HFFc6 (cell line): ENCODE measurements at regions not wholly inside any gene's neighbourhood (a gene's known extent, or its start where the extent isn't known, plus 50 kb on each side); places are given as distances from the start of the nearest gene placed in this dataset.
"Not testable (repeated sequence)": the region's sequence is repeated elsewhere in the genome, so short reads cannot be mapped to it uniquely, and the experiment has no call there.

Source experiments
- DNase-seq: peaks from one replicate; pipeline ENCODE4 v3.0.0-alpha.2; 2018
- H3K27ac Mint-ChIP-seq: 2 replicates; pipeline ENCODE4 v1.8.0; 2020; ENCODE audit warnings: mild to moderate bottlenecking, mixed read lengths
- H3K27me3 Mint-ChIP-seq: 2 replicates; pipeline ENCODE4 v1.8.0; 2021; ENCODE audit warnings: mild to moderate bottlenecking, moderate library complexity, mixed read lengths; ENCODE audit not compliant: insufficient read depth
- H3K36me3 Mint-ChIP-seq: 2 replicates; pipeline ENCODE4 v1.8.0; 2021; ENCODE audit warnings: low read depth, mixed read lengths
- H3K4me1 Mint-ChIP-seq: 2 replicates; pipeline ENCODE4 v1.8.0; 2020; ENCODE audit warnings: low read depth, mixed read lengths
- H3K4me3 Mint-ChIP-seq: 2 replicates; pipeline ENCODE4 v1.8.0; 2020; ENCODE audit warnings: mild to moderate bottlenecking, moderate library complexity, mixed read lengths
- H3K9me3 Mint-ChIP-seq: 2 replicates; pipeline ENCODE4 v1.8.0; 2020; ENCODE audit warnings: mild to moderate bottlenecking, mixed read lengths
- TF ChIP-seq, protein P1 (sequence below): fragments of 200-600 bp; sonication (generic); IDR thresholded peaks from 2 replicates; pipeline ENCODE4 v1.5.0; 2021; ENCODE audit warnings: antibody characterized with exemption, mild to moderate bottlenecking

- Mint-ChIP-seq H3K9me3 (no peaks in the 10 kb centered on the region), H3K4me1 (peaks cover 41% of the 10 kb centered on the region), H3K4me3 (no peak overlapping the region), H3K36me3 (peaks cover 6% of the 10 kb centered on the region; the same call in 1 of the 2 replicates), H3K27me3 (no peaks in the 10 kb centered on the region), H3K27ac (no peak overlapping the region)
- TF ChIP-seq, protein P1, sequence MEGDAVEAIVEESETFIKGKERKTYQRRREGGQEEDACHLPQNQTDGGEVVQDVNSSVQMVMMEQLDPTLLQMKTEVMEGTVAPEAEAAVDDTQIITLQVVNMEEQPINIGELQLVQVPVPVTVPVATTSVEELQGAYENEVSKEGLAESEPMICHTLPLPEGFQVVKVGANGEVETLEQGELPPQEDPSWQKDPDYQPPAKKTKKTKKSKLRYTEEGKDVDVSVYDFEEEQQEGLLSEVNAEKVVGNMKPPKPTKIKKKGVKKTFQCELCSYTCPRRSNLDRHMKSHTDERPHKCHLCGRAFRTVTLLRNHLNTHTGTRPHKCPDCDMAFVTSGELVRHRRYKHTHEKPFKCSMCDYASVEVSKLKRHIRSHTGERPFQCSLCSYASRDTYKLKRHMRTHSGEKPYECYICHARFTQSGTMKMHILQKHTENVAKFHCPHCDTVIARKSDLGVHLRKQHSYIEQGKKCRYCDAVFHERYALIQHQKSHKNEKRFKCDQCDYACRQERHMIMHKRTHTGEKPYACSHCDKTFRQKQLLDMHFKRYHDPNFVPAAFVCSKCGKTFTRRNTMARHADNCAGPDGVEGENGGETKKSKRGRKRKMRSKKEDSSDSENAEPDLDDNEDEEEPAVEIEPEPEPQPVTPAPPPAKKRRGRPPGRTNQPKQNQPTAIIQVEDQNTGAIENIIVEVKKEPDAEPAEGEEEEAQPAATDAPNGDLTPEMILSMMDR = no peak
- peak; percentile 21 for DNase-seq
These were observed 561.8 kb upstream of the ADAMTS5 start for GRCh38 chr21:27528697-27529096.

DNA sequence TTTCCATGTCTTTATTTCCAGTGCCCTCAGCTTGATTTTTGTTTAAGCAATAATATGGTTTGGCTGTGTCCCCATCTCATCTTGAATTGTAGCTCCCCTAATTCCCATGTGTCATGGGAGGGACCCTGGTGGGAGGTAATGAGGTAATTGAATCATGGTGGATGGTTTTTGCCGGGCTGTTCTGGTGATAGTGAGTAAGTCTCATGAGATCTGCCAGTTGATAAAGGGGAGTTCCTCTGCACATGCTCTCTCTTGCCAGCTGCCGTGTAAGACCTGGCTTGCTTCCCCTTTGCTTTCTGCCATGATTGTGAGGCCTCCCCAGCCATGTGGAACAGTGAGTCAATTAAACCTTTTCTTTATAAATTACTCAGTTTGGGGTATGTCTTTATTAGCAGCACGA, 559.6 kb upstream of the ADAMTS5 start:
- Mint-ChIP-seq H3K9me3 (peaks cover 5% of the 10 kb centered on the region), H3K27me3 (no peaks in the 10 kb centered on the region), H3K4me1 (peaks cover 24% of the 10 kb centered on the region), H3K4me3 (no peak overlapping the region), H3K27ac (no peak overlapping the region), H3K36me3 (peaks cover 14% of the 10 kb centered on the region; the same call in 1 of the 2 replicates)
- DNase-seq = no peak
- TF ChIP-seq, protein P1 = no peak

DNA sequence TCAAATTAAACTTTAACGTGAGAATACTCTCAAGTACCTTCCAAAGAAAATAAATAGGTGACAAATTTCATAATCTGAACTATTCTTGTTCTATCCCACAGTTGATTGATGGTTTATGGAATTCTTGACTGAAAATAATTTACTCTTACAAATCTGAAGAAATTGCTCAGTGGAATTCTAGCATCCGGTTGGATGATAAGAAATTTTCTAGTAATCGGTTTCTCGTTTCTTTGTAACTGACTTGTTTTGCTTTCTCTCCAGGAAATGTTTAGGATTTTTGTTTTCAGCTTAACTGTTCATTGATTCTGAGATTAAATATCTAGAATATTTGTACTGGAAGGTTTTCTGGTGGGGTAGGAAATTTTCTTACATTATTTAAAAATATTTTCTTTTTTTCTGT, 558.9 kb upstream of the ADAMTS5 start:
- no peak for DNase-seq
- Mint-ChIP-seq H3K4me1 (peaks cover 19% of the 10 kb centered on the region), H3K36me3 (peaks cover 20% of the 10 kb centered on the region), H3K4me3 (no peak overlapping the region), H3K27me3 (no peaks in the 10 kb centered on the region), H3K27ac (no peak overlapping the region), H3K9me3 (peaks cover 11% of the 10 kb centered on the region)
- TF ChIP-seq, protein P1 = no peak

- Mint-ChIP-seq H3K27me3 (no peaks in the 10 kb centered on the region), H3K4me1 (peaks cover 40% of the 10 kb centered on the region), H3K36me3 (peaks cover 34% of the 10 kb centered on the region), H3K27ac (peak overlapping the region; percentile 25), H3K4me3 (no peak overlapping the region), H3K9me3 (peaks cover 36% of the 10 kb centered on the region)
- DNase-seq = peak; percentile 84
- TF ChIP-seq, protein P1 = no peak
These were observed 552.5 kb upstream of the ADAMTS5 start for GRCh38 chr21:27519361-27519760.

GRCh38 chr21:27517177-27517576, 550.3 kb upstream of the ADAMTS5 start:
- Mint-ChIP-seq H3K36me3 (peaks cover 33% of the 10 kb centered on the region), H3K4me1 (peaks cover 51% of the 10 kb centered on the region), H3K9me3 (peaks cover 36% of the 10 kb centered on the region)
- not testable (repeated sequence) for H3K27ac Mint-ChIP-seq, H3K4me3 Mint-ChIP-seq, H3K27me3 Mint-ChIP-seq, DNase-seq

DNA sequence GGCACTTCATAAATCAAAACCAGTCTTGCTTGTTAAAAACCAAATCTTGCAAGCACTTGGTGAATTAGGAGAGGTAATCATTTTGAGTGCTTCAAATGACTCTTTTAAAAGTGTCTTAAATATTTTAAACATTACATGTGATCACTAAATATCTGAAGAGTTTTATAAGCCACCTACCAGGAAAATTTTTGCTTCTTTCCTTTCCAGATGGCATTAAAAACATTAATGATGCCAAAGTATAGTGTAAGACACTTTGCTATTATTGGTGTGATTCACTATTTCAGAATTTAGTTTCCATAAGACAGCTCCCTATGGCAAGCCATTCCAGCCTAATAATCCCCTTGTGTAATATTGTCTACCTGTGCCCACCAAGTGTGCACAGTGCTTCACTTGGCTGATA, 548.8 kb upstream of the ADAMTS5 start:
- TF ChIP-seq, protein P1 = no peak
- Mint-ChIP-seq H3K9me3 (peaks cover 24% of the 10 kb centered on the region), H3K36me3 (peaks cover 21% of the 10 kb centered on the region), H3K4me3 (no peak overlapping the region), H3K27ac (no peak overlapping the region), H3K27me3 (no peaks in the 10 kb centered on the region), H3K4me1 (peaks cover 65% of the 10 kb centered on the region)
- no peak for DNase-seq
